ENCODE measurements at regions not wholly inside any gene's neighbourhood (a gene's known extent, or its start where the extent isn't known, plus 50 kb on each side); places are given as distances from the start of the nearest gene placed in this dataset.
"Not testable (repeated sequence)": the region's sequence is repeated elsewhere in the genome, so short reads cannot be mapped to it uniquely, and the experiment has no call there.

- Histone ChIP-seq H3K27ac (no peak overlapping the region), H3K4me3 (replicated peaks in 1 of 3) (no peak overlapping the region), H3K9me3 (no peaks in the 10 kb centered on the region), H3K4me1 (no peaks in the 10 kb centered on the region), H3K27me3 (no peaks in the 10 kb centered on the region), H3K36me3 (no peaks in the 10 kb centered on the region)
- TF ChIP-seq CTCF (IDR thresholded peaks at IDR 0.05) (no peak), POLR2A (IDR thresholded peaks at IDR 0.05) (no peak)
- intact Hi-C loops (cut with DNase I) = no loop called here
- 64 to 74% methylated on average over 4 of the region's 4 CpGs for WGBS, 2 donors
- no peak for DNase-seq
Measured at GRCh38 chr4:189613207-189613606, 327.5 kb upstream of the FRG1 start.

GRCh38 chr4:189615217-189615663 lies 325.4 kb upstream of the FRG1 start:
- no peak overlapping the region for H3K27ac ChIP-seq
- H3K9me3 ChIP-seq = no peaks in the 10 kb centered on the region
- H3K27me3 ChIP-seq = no peaks in the 10 kb centered on the region
- 93% methylated on average over 22 of the region's 22 CpGs; no CpG with 5 or more reads in 1 of the 2 donors for WGBS, 2 donors
- H3K4me3 ChIP-seq (replicated peaks in 1 of 3) = no peak overlapping the region
- no peak for TF ChIP-seq CTCF (IDR thresholded peaks at IDR 0.05)
- no peak for TF ChIP-seq POLR2A (IDR thresholded peaks at IDR 0.05)
- H3K4me1 ChIP-seq = no peaks in the 10 kb centered on the region
- no peaks in the 10 kb centered on the region for H3K36me3 ChIP-seq
- no peak for DNase-seq
- intact Hi-C loops (cut with DNase I) = no loop called here

GRCh38 chr4:189617741-189618140 lies 322.9 kb upstream of the FRG1 start:
- H3K4me3 ChIP-seq (replicated peaks in 1 of 3); H3K27ac ChIP-seq; intact Hi-C loops (cut with DNase I); H3K36me3 ChIP-seq; DNase-seq; H3K9me3 ChIP-seq; H3K27me3 ChIP-seq; H3K4me1 ChIP-seq: not testable (repeated sequence)
- WGBS, 2 donors = 65 to 66% methylated on average over 5 of the region's 5 CpGs

- H3K27ac ChIP-seq; H3K27me3 ChIP-seq; H3K36me3 ChIP-seq; H3K4me1 ChIP-seq; H3K4me3 ChIP-seq (replicated peaks in 1 of 3); DNase-seq; intact Hi-C loops (cut with DNase I); H3K9me3 ChIP-seq: not testable (repeated sequence)
- 67 to 78% methylated on average over 8 of the region's 8 CpGs for WGBS, 2 donors
Measured at GRCh38 chr4:189619441-189620250, 321.0 kb upstream of the FRG1 start.

- WGBS, 2 donors = 53 to 56% methylated on average over 3 of the region's 3 CpGs
Measured at GRCh38 chr4:189622574-189622973, 318.1 kb upstream of the FRG1 start.

GRCh38 chr4:189627041-189627440 lies 313.6 kb upstream of the FRG1 start:
- H3K9me3 ChIP-seq; intact Hi-C loops (cut with DNase I); H3K36me3 ChIP-seq; H3K4me3 ChIP-seq (replicated peaks in 1 of 3); H3K4me1 ChIP-seq; H3K27me3 ChIP-seq; H3K27ac ChIP-seq; DNase-seq: not testable (repeated sequence)
- WGBS, 2 donors = 0 to 44% methylated on average over 1 of the region's 1 CpG

More at GRCh38 chr4:189622574-189622973, 318.1 kb upstream of the FRG1 start:
- H3K36me3 ChIP-seq; H3K4me3 ChIP-seq (replicated peaks in 1 of 3); DNase-seq; intact Hi-C loops (cut with DNase I); H3K27me3 ChIP-seq; H3K27ac ChIP-seq; H3K4me1 ChIP-seq; H3K9me3 ChIP-seq: not testable (repeated sequence)

- H3K4me3 ChIP-seq (replicated peaks in 1 of 3); H3K36me3 ChIP-seq; DNase-seq; H3K9me3 ChIP-seq; H3K4me1 ChIP-seq; H3K27ac ChIP-seq; H3K27me3 ChIP-seq; intact Hi-C loops (cut with DNase I): not testable (repeated sequence)
- 83 to 91% methylated on average over 3 of the region's 3 CpGs for WGBS, 2 donors
Measured at GRCh38 chr4:189629733-189630132, 310.9 kb upstream of the FRG1 start.

- H3K27me3 ChIP-seq; H3K9me3 ChIP-seq; H3K4me3 ChIP-seq (replicated peaks in 1 of 3); H3K27ac ChIP-seq; H3K4me1 ChIP-seq; H3K36me3 ChIP-seq; DNase-seq; intact Hi-C loops (cut with DNase I): not testable (repeated sequence)
- WGBS, 2 donors = 52 to 57% methylated on average over 6 of the region's 6 CpGs
Measured at GRCh38 chr4:189630913-189631567, 309.6 kb upstream of the FRG1 start.

- H3K27ac ChIP-seq; H3K27me3 ChIP-seq; H3K9me3 ChIP-seq; intact Hi-C loops (cut with DNase I); DNase-seq; H3K4me3 ChIP-seq (replicated peaks in 1 of 3); H3K4me1 ChIP-seq; H3K36me3 ChIP-seq: not testable (repeated sequence)
- WGBS, 2 donors = 83 to 86% methylated on average over 9 of the region's 9 CpGs
Measured at GRCh38 chr4:189631568-189631916, 309.1 kb upstream of the FRG1 start.

GRCh38 chr4:189650436-189650835 lies 290.2 kb upstream of the FRG1 start:
- H3K27ac ChIP-seq; H3K4me1 ChIP-seq; H3K4me3 ChIP-seq (replicated peaks in 1 of 3); H3K27me3 ChIP-seq; H3K36me3 ChIP-seq; DNase-seq; H3K9me3 ChIP-seq; intact Hi-C loops (cut with DNase I): not testable (repeated sequence)
- WGBS, 2 donors = 79 to 80% methylated on average over 2 of the region's 2 CpGs

GRCh38 chr4:189653130-189653653 lies 287.5 kb upstream of the FRG1 start:
- H3K4me3 ChIP-seq (replicated peaks in 1 of 3); H3K9me3 ChIP-seq; DNase-seq; H3K27ac ChIP-seq; H3K36me3 ChIP-seq; H3K27me3 ChIP-seq; H3K4me1 ChIP-seq; intact Hi-C loops (cut with DNase I): not testable (repeated sequence)
- WGBS, 2 donors = no CpG with 5 or more reads among the region's 3 CpGs

Measured in thyroid gland (tissue), 4 donors.